Activated naive CD4-positive, alpha-beta T cell treated with anti-CD3 and anti-CD28 coated beads, Interleukin-2, amount 10 ng/mL, durations not matched to agents 7 days and 5 days (primary cell): ENCODE measurements at regions not wholly inside any gene's neighbourhood (a gene's known extent, or its start where the extent isn't known, plus 50 kb on each side); places are given as distances from the start of the nearest gene placed in this dataset.

ENCODE experiments used
- CTCF ChIA-PET: fragments of 350-600 bp; sonication (Branson Sonifier 250); formaldehyde crosslinking; loops from one replicate; lab custom pipeline; 2021; ENCODE audit warnings: antibody characterized with exemption; lab: Charles Lee
- DNase-seq: peaks from one replicate; pipeline ENCODE4 v3.0.0-alpha.2; 2020
- H3K27ac Mint-ChIP-seq: one replicate; pipeline ENCODE4 v1.8.0; 2021; ENCODE audit warnings: mild to moderate bottlenecking, moderate library complexity, mixed read lengths
- H3K27me3 Mint-ChIP-seq: one replicate; pipeline ENCODE4 v1.8.0; 2021; ENCODE audit warnings: mild to moderate bottlenecking, mixed read lengths
- H3K36me3 Mint-ChIP-seq: one replicate; pipeline ENCODE4 v1.8.0; 2021; ENCODE audit warnings: mixed read lengths
- H3K4me1 Mint-ChIP-seq: one replicate; pipeline ENCODE4 v1.8.0; 2021; ENCODE audit warnings: mixed read lengths
- H3K4me3 Mint-ChIP-seq: one replicate; pipeline ENCODE4 v1.8.0; 2021; ENCODE audit warnings: mild to moderate bottlenecking, moderate library complexity, mixed read lengths
- H3K9me3 Mint-ChIP-seq: one replicate; pipeline ENCODE4 v1.8.0; 2021; ENCODE audit warnings: mixed read lengths

DNA sequence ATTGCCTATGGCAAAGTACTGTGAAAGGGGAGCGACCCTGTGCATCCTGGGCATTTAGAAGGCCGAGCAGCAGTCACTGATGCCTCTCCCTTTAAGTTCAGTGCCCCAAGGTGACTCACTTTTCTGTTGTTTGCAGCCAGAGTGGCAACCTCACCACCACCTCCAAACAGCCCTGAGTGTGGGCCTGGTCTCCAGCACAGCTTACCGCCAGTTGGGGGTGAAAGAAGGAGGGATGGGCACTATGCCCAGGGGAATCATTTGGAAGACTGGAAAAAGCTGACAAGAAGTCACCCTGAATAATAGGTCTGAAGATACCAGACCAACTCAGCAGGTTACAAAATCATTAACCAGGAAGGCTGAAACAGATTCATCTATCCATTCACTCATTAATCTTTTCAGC lies 571.8 kb downstream of the EPHB1 start:
- CTCF ChIA-PET = no interaction called here
- Mint-ChIP-seq H3K36me3 (no peaks in the 10 kb centered on the region), H3K27me3 (no peaks in the 10 kb centered on the region), H3K4me3 (no peak overlapping the region), H3K4me1 (no peaks in the 10 kb centered on the region), H3K9me3 (no peaks in the 10 kb centered on the region), H3K27ac (no peak overlapping the region)
- DNase-seq = no peak

DNA sequence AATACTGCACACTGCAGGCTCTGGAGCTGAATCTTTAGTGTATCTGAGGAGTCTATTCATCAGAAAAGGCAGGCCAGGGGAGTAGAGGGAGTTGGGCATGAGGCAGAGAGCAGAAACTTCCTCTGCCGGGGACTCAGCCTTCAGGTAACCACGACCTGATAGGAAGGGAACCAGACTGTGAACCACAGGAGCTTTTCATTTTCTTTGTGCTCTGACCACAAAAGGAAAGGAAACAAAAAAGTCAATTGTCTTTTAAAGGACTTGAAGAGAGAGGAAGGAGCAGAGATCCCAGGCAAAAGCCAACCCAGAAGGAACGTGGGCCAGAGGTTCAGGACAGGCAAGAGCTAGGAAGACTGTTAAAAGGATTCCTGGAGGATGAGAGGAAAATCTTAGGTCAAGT lies 573.3 kb downstream of the EPHB1 start:
- no peaks in the 10 kb centered on the region for H3K9me3 Mint-ChIP-seq
- CTCF ChIA-PET = interaction anchor here (1.1 kb wide), 1 partner anchor 163 kb away, joined by 4 read pairs; no protein-coding TSS in a partner anchor
- H3K4me1 Mint-ChIP-seq = no peaks in the 10 kb centered on the region
- H3K27ac Mint-ChIP-seq = no peak overlapping the region
- H3K36me3 Mint-ChIP-seq = no peaks in the 10 kb centered on the region
- H3K4me3 Mint-ChIP-seq = no peak overlapping the region
- H3K27me3 Mint-ChIP-seq = no peaks in the 10 kb centered on the region
- no peak for DNase-seq

DNA sequence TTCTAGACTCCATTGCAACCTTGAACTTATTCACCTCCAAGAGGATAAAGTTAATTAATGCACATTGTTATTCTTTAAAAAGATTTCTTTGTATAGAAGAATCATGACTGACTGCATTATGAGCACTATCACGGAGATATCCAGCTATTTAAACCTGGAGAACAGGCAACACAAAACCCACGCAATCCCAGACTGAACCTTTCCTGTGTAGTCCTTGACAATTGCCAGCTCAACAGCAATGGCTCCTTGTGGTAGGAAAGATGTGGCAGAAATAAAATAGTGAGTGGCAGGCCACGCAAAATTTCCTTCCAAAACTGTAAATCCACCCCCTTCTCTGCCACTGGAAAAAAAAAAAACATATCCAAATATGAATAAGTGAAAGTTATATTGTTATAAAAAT lies 573.7 kb downstream of the EPHB1 start:
- CTCF ChIA-PET = no interaction called here
- Mint-ChIP-seq H3K36me3 (no peaks in the 10 kb centered on the region), H3K4me3 (no peak overlapping the region), H3K9me3 (no peaks in the 10 kb centered on the region), H3K27me3 (no peaks in the 10 kb centered on the region), H3K27ac (no peak overlapping the region), H3K4me1 (no peaks in the 10 kb centered on the region)
- DNase-seq = no peak

DNA sequence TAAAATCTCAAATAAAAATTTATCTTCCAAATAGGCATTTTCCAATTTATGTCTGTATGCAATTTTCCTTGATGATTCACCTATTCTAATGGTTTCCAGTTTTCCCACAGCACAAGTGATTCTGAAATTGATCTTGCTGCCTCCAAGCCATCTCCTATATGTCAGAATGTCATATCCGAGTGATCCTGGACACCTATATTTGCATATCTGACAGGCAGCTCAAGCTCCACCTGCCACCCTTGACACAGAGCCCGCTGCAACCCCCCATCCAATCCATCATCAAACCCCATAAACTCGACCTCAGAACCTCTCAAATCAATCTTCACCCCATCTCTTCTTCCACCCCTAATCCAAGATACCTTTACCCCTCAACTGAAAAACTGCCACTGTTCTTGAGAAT lies 579.5 kb downstream of the EPHB1 start:
- H3K9me3 Mint-ChIP-seq = peaks cover 2% of the 10 kb centered on the region
- no peak overlapping the region for H3K4me3 Mint-ChIP-seq
- H3K27ac Mint-ChIP-seq = no peak overlapping the region
- DNase-seq = no peak
- H3K4me1 Mint-ChIP-seq = no peaks in the 10 kb centered on the region
- no peaks in the 10 kb centered on the region for H3K36me3 Mint-ChIP-seq
- CTCF ChIA-PET = no interaction called here
- H3K27me3 Mint-ChIP-seq = no peaks in the 10 kb centered on the region

DNA sequence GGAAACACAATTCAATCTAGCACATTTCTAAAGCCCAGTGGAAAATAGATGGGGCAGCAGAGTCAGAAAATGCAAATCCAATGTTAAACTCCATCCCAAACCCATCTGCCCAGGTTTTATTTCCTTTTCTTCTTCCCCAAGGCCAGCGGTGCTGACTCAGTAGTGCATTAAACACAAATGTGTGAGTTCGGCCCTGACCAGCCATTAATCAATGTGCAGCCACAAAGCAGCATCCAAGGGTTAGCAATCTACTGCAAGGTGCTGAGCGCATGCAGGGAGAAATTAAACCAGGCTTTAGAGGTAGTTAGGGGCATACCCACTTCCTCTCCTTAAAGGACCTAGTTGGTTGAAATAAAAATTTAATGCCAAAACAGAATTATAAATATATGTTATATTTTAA lies 583.3 kb upstream of the PPP2R3A start:
- H3K27me3 Mint-ChIP-seq = no peaks in the 10 kb centered on the region
- H3K36me3 Mint-ChIP-seq = no peaks in the 10 kb centered on the region
- no peaks in the 10 kb centered on the region for H3K4me1 Mint-ChIP-seq
- no peak for DNase-seq
- H3K9me3 Mint-ChIP-seq = no peaks in the 10 kb centered on the region
- H3K4me3 Mint-ChIP-seq = no peak overlapping the region
- CTCF ChIA-PET = no interaction called here
- no peak overlapping the region for H3K27ac Mint-ChIP-seq

DNA sequence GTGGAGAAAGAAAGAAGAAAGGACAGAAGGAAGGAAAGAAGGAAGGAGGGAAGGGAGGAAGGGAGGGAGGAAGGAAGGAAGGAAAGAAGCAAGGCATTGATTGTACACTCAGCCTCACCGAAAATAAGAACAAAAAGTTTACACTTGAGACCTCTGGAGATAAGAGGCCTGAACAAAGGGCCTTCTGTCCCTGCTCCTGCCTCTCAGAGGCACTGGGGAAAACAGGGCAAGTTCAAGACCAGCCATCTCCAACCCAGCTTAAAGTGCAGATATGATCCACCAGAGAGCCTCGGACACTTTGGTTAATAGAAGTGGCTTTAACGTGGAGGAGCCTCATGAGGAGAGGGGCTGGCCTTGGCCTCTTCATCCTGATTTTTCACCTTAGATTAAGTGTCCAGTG lies 582.9 kb upstream of the PPP2R3A start:
- Mint-ChIP-seq H3K9me3 (no peaks in the 10 kb centered on the region), H3K36me3 (no peaks in the 10 kb centered on the region), H3K4me3 (no peak overlapping the region), H3K4me1 (no peaks in the 10 kb centered on the region), H3K27me3 (no peaks in the 10 kb centered on the region), H3K27ac (no peak overlapping the region)
- DNase-seq = no peak
- CTCF ChIA-PET = no interaction called here

DNA sequence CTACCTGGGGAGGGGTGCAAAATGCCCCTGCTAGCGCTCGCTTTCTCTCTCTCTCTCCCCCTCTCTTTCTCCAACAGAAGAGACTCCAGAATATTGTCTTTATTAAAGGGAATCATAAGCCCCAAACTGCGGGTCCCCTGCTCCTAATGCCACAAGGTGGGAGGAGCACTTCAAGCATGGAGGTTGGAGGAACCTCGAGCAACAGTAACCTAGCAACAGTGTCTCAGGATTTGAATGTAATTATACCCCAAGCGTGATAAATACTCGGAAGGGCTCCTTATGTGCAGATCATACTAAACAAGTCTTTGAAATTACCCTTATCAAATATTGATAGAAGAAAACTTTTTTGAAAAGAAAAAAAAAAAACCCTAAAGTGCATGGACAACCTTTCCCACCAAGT lies 582.2 kb upstream of the PPP2R3A start:
- no peaks in the 10 kb centered on the region for H3K27me3 Mint-ChIP-seq
- CTCF ChIA-PET = no interaction called here
- no peak for DNase-seq
- H3K4me3 Mint-ChIP-seq = no peak overlapping the region
- H3K27ac Mint-ChIP-seq = no peak overlapping the region
- no peaks in the 10 kb centered on the region for H3K4me1 Mint-ChIP-seq
- no peaks in the 10 kb centered on the region for H3K9me3 Mint-ChIP-seq
- H3K36me3 Mint-ChIP-seq = no peaks in the 10 kb centered on the region

DNA sequence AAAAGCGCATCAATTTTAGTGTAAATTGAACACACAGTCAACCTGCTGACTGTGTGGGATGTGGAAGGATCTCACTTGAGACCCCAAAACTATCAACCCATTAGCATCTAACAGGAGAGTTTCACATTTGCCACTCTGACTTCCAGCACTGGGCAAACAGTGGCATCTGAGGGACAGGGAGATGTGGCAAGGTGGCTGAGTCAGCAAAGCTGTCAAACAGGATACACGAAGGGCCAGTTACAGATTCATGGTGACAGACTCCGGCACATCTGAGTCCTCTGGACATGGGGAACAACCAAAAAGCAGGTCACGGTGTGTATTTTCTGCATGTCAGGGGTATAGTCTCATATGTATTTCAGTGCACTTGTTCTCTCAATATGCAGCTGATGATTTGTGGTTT lies 573.4 kb upstream of the PPP2R3A start:
- no peaks in the 10 kb centered on the region for H3K4me1 Mint-ChIP-seq
- CTCF ChIA-PET = no interaction called here
- H3K27me3 Mint-ChIP-seq = no peaks in the 10 kb centered on the region
- no peak overlapping the region for H3K27ac Mint-ChIP-seq
- no peak for DNase-seq
- H3K9me3 Mint-ChIP-seq = peaks cover 13% of the 10 kb centered on the region
- H3K4me3 Mint-ChIP-seq = no peak overlapping the region
- no peaks in the 10 kb centered on the region for H3K36me3 Mint-ChIP-seq

DNA sequence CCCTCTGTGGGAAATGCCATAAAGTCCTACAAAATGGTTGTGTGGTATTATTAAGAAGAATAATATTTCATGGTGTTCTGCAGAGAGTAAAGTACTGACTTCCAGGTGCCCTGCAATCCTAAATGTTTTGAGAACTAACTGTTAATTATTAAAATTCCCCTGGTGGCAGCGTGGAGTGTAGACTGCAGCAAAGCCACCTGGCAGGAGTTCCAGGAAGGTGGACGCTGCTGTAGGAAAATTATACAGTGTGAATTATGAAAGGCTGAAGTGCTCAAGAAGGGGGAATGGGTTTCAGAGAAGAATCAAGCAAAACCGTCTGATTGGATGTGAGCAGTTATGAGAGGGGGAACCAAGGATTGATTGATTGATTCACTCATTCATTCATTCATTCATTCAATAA lies 572.4 kb upstream of the PPP2R3A start:
- Mint-ChIP-seq H3K27ac (no peak overlapping the region), H3K4me1 (no peaks in the 10 kb centered on the region), H3K9me3 (peaks cover 13% of the 10 kb centered on the region), H3K36me3 (no peaks in the 10 kb centered on the region), H3K27me3 (no peaks in the 10 kb centered on the region), H3K4me3 (no peak overlapping the region)
- CTCF ChIA-PET = no interaction called here
- DNase-seq = no peak

DNA sequence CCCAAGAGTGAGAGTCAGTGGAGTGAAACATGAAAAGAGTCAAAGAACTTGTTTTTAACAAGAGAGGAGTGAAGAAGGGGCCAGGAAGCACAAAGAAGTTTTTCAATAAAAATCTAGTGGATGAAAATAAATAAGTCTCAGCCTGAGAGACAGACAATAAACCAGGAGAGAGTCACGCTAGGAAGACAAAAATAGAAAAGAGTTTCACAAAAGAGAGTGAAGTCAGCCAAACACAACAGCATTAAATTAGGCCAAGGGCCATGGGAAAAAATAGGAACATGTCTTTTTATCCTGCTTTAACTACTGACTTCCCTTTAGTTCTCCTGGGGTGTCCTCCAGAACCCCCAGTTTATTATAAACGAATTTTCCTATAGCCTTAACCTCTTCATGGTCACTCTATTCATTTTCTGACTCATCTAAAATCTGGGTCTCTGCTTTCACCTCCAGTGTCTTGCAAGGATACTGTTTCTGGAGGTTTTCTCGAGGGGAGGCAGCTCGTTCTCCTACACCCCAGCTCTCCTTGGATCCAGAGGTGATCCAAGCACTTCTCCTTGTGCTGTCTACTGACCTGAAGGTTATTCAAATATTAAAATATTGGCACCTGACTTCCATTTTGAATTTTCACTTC lies 571.5 kb upstream of the PPP2R3A start:
- Mint-ChIP-seq H3K9me3 (peaks cover 15% of the 10 kb centered on the region), H3K36me3 (no peaks in the 10 kb centered on the region), H3K4me1 (no peaks in the 10 kb centered on the region), H3K4me3 (no peak overlapping the region), H3K27ac (no peak overlapping the region), H3K27me3 (no peaks in the 10 kb centered on the region)
- CTCF ChIA-PET = no interaction called here
- DNase-seq = no peak

DNA sequence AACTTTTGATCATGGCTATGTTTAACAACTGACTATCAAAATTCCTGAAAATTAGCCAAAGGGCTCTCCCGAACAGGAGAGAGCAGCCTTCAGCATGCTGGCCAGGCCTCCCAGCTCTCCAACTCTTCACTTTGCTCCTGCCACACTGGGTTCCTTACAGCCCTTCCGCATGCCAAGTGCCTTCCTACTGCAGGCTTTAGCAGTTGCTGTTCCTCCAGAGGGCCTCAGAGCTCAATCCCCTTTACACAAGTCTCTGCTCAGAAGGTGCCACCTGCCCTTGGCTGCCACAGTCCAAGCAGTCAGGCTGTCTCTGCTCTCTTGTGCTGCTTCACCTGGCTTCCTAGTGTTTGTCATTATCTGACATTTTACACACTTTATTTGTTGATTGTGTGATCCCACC lies 553.1 kb upstream of the PPP2R3A start:
- no peaks in the 10 kb centered on the region for H3K4me1 Mint-ChIP-seq
- no peaks in the 10 kb centered on the region for H3K9me3 Mint-ChIP-seq
- no peaks in the 10 kb centered on the region for H3K27me3 Mint-ChIP-seq
- no peak overlapping the region for H3K27ac Mint-ChIP-seq
- H3K36me3 Mint-ChIP-seq = no peaks in the 10 kb centered on the region
- DNase-seq = no peak
- H3K4me3 Mint-ChIP-seq = no peak overlapping the region
- CTCF ChIA-PET = no interaction called here

DNA sequence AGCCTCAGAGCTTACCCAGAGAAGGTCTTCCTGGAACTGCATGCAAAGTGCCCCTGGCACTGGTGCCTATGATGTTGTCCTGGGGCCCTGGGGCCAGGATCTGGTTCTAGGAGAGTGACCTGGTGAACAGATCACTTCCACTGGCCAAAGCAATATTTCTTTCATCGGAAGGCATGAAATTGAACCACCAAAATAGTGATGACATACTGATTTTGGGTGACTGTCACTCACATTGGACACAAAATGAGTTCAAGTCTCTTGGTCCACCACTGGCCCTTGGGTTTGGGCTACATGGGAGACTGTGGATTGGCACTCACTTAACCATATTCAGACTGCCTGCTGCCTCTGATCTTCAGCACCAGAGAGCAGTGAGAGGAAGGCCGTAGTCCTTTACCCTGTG lies 549.3 kb upstream of the PPP2R3A start:
- no peaks in the 10 kb centered on the region for H3K4me1 Mint-ChIP-seq
- no peaks in the 10 kb centered on the region for H3K9me3 Mint-ChIP-seq
- CTCF ChIA-PET = no interaction called here
- H3K36me3 Mint-ChIP-seq = no peaks in the 10 kb centered on the region
- no peak overlapping the region for H3K27ac Mint-ChIP-seq
- no peak overlapping the region for H3K4me3 Mint-ChIP-seq
- H3K27me3 Mint-ChIP-seq = no peaks in the 10 kb centered on the region
- DNase-seq = no peak

DNA sequence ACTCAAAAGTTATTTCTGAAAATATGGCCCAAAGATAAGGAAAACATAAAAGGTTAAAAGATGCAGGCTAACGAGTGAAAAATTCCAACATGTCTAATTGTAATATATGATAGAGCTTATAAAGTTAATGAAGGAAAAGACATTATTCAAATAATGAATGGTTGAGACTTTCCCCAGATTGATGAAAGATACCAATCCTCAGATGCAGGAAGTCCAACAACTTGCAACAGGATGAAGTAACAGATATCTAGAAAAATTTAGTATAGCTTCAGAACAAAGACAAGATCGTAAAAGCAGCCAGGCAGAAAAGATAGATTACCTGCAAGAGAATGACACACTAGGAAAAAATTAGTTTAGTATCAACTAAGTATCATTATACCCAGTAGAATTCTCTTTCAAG lies 546.4 kb upstream of the PPP2R3A start:
- no peaks in the 10 kb centered on the region for H3K36me3 Mint-ChIP-seq
- no peaks in the 10 kb centered on the region for H3K4me1 Mint-ChIP-seq
- H3K4me3 Mint-ChIP-seq = no peak overlapping the region
- CTCF ChIA-PET = no interaction called here
- H3K27ac Mint-ChIP-seq = no peak overlapping the region
- no peaks in the 10 kb centered on the region for H3K27me3 Mint-ChIP-seq
- DNase-seq = no peak
- no peaks in the 10 kb centered on the region for H3K9me3 Mint-ChIP-seq

DNA sequence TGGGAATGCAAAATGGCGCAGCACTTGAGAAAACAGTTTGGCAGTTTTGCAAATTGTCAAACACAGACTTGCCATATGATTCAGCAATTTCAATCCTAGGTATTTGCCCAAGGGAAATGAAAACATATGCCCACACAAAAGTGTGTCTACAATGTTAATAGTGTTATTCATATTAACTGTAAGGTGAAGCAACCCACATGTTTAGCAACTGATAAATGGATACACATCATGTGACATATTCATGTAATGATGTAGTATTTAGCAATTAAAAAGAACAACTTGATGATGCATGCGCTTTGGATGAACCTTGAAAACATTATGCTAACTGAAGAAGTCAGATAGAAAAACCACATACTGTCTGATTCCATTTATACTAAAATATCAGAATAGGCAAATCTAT lies 539.0 kb upstream of the PPP2R3A start:
- DNase-seq = no peak
- no peaks in the 10 kb centered on the region for H3K9me3 Mint-ChIP-seq
- CTCF ChIA-PET = no interaction called here
- no peak overlapping the region for H3K27ac Mint-ChIP-seq
- no peaks in the 10 kb centered on the region for H3K36me3 Mint-ChIP-seq
- H3K27me3 Mint-ChIP-seq = no peaks in the 10 kb centered on the region
- H3K4me1 Mint-ChIP-seq = no peaks in the 10 kb centered on the region
- no peak overlapping the region for H3K4me3 Mint-ChIP-seq

DNA sequence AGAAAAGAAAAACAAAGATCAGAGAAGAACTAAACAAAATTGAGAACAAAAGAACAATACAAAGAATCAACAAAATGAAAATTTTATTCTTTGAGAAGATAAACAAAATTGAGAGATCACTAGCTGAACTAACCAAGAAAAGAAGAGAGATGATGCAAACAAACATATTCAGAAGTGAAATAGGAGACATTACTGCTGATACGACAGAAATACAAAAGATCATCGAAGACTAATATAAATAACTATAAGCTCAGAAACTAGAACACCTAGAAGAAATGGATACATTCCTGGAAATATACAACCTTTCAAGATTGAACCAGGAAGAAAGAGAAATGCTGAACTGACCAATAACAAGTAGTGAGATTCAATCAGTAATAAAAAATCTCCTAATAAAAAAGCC lies 533.1 kb upstream of the PPP2R3A start:
- Mint-ChIP-seq H3K27ac (no peak overlapping the region), H3K36me3 (no peaks in the 10 kb centered on the region), H3K9me3 (peaks cover 4% of the 10 kb centered on the region), H3K27me3 (no peaks in the 10 kb centered on the region), H3K4me1 (no peaks in the 10 kb centered on the region), H3K4me3 (no peak overlapping the region)
- DNase-seq = no peak
- CTCF ChIA-PET = no interaction called here
